GM21423 (cell line): ENCODE measurements at regions not wholly inside any gene's neighbourhood (a gene's known extent, or its start where the extent isn't known, plus 50 kb on each side); places are given as distances from the start of the nearest gene placed in this dataset.
"Not testable (repeated sequence)": the region's sequence is repeated elsewhere in the genome, so short reads cannot be mapped to it uniquely, and the experiment has no call there.

Experiments
- ATAC-seq: cut with Tn5 transposase; IDR thresholded peaks from one replicate; pipeline ENCODE4 v1.9.1; 2021; ENCODE audit warnings: mild to moderate bottlenecking, moderate library complexity; ENCODE audit not compliant: unreplicated experiment

GRCh38 chr1:29577512-29577911 lies 341.2 kb downstream of the PTPRU start:
- no peak for ATAC-seq

- no peak for ATAC-seq
Observed at GRCh38 chr1:29576510-29576909, 340.2 kb downstream of the PTPRU start.

- no peak for ATAC-seq
Observed at GRCh38 chr1:29575826-29576225, 339.5 kb downstream of the PTPRU start.

GRCh38 chr1:29575277-29575676 lies 339.0 kb downstream of the PTPRU start:
- ATAC-seq, result no peak

GRCh38 chr1:29574871-29575270 lies 338.5 kb downstream of the PTPRU start:
- no peak for ATAC-seq

- no peak for ATAC-seq
Observed at GRCh38 chr1:29569971-29570634, 333.8 kb downstream of the PTPRU start.

GRCh38 chr1:29567257-29567656 lies 330.9 kb downstream of the PTPRU start:
- ATAC-seq, result no peak

GRCh38 chr1:29565490-29565889 lies 329.2 kb downstream of the PTPRU start:
- ATAC-seq, result no peak

GRCh38 chr1:29563571-29563970 lies 327.2 kb downstream of the PTPRU start:
- no peak for ATAC-seq

- no peak for ATAC-seq
Observed at GRCh38 chr1:29563092-29563491, 326.8 kb downstream of the PTPRU start.

- ATAC-seq, result no peak
Observed at GRCh38 chr1:29559056-29559455, 322.7 kb downstream of the PTPRU start.

GRCh38 chr1:29557701-29558600 lies 321.6 kb downstream of the PTPRU start:
- ATAC-seq, result no peak

- ATAC-seq, result no peak
Observed at GRCh38 chr1:29557066-29557465, 320.7 kb downstream of the PTPRU start.

GRCh38 chr1:29556657-29557056 lies 320.3 kb downstream of the PTPRU start:
- ATAC-seq, result no peak

GRCh38 chr1:29555043-29555620 lies 318.8 kb downstream of the PTPRU start:
- no peak for ATAC-seq

- no peak for ATAC-seq
Observed at GRCh38 chr1:29554208-29554778, 318.0 kb downstream of the PTPRU start.

GRCh38 chr1:29551123-29551936 lies 315.0 kb downstream of the PTPRU start:
- ATAC-seq, result no peak

- ATAC-seq, result no peak
Observed at GRCh38 chr1:29550119-29550841, 314.0 kb downstream of the PTPRU start.

- not testable (repeated sequence) for ATAC-seq
Observed at GRCh38 chr1:29549728-29550118, 313.4 kb downstream of the PTPRU start.

GRCh38 chr1:29549001-29549400 lies 312.7 kb downstream of the PTPRU start:
- no peak for ATAC-seq
